Type B pancreatic cell (in vitro differentiated cells): ENCODE measurements at regions not wholly inside any gene's neighbourhood (a gene's known extent, or its start where the extent isn't known, plus 50 kb on each side); places are given as distances from the start of the nearest gene placed in this dataset.

Source experiments
- DNase-seq: peaks from one replicate; pipeline ENCODE4 v3.0.0; 2021; ENCODE audit warnings: mixed read lengths; ENCODE audit not compliant: unreplicated experiment; ENCODE audit errors: extremely low spot score
- H3K27ac Mint-ChIP-seq: 2 replicates; pipeline ENCODE4 v1.8.0; 2021; ENCODE audit warnings: mild to moderate bottlenecking, mixed read lengths
- H3K27me3 Mint-ChIP-seq: 2 replicates; pipeline ENCODE4 v1.8.0; 2021; ENCODE audit warnings: mixed read lengths
- H3K36me3 Mint-ChIP-seq: 2 replicates; pipeline ENCODE4 v1.8.0; 2021; ENCODE audit warnings: mixed read lengths
- H3K4me1 Mint-ChIP-seq: one replicate; pipeline ENCODE4 v1.8.0; 2021; ENCODE audit warnings: mixed read lengths; ENCODE audit not compliant: unreplicated experiment
- H3K4me3 Mint-ChIP-seq: 2 replicates; pipeline ENCODE4 v1.8.0; 2021; ENCODE audit warnings: mild to moderate bottlenecking, mixed read lengths
- H3K9me3 Mint-ChIP-seq: 2 replicates; pipeline ENCODE4 v1.8.0; 2021; ENCODE audit warnings: mixed read lengths
- CTCF ChIP-seq: fragments of 200-600 bp; sonication (generic); conservative IDR thresholded peaks from 2 replicates; pipeline ENCODE4 v1.5.0; 2021; ENCODE audit warnings: antibody characterized with exemption, mild to moderate bottlenecking

GRCh38 chr7:152514771-152515105 is 78.9 kb upstream of the KMT2C start:
- DNase-seq: no peak
- H3K27me3 Mint-ChIP-seq: no peaks in the 10 kb centered on the region
- H3K9me3 Mint-ChIP-seq: no peaks in the 10 kb centered on the region
- no peak for TF ChIP-seq CTCF
- H3K4me1 Mint-ChIP-seq: no peaks in the 10 kb centered on the region
- no peak overlapping the region for H3K4me3 Mint-ChIP-seq
- no peaks in the 10 kb centered on the region for H3K36me3 Mint-ChIP-seq
- no peak overlapping the region for H3K27ac Mint-ChIP-seq

DNA sequence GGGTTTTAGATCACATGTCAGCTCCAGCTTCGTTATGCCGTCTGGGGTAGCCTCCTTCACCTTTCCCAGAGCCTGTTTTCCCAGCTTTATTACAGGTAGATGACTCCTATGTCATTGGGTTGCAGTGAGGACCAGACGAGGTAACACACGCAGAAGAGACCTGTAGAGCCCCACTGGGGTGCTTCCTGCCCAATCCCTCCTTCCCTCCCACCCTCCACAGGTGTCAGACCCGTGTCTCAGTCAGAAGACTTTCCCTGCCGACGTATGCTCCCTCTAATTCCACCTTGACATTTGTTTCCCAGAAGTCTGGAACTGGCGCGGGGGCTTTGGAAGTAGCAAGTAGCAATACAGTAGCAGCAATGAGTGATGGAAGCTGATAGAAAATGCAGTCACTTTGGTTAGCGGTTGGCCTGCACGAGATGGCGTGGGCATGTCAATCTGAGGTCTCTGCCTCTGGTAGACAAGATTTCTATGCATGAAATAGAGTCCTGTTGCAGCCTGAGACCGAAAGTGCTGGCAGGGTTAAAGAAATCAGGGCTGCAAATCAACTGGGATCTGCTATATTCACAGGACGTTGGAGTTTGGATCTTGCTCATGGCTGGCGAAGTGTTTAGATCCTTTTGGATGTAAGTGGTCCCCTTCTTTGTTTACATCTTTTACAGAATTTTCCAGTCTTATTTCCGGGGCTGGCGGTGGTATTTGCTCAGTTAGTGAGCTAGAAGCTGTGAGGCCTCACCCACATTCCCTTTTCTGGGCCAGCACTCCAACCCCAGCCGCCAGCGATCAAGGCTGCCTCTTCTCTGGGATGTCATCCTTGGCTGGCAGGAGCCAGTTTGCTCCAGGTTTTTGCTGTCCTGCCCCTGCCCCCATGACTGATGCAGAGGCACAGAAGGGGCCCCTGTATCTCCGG is 78.3 kb upstream of the KMT2C start:
- no peak overlapping the region for H3K27ac Mint-ChIP-seq
- no peaks in the 10 kb centered on the region for H3K4me1 Mint-ChIP-seq
- no peak for TF ChIP-seq CTCF
- no peak for DNase-seq
- no peaks in the 10 kb centered on the region for H3K9me3 Mint-ChIP-seq
- no peaks in the 10 kb centered on the region for H3K27me3 Mint-ChIP-seq
- H3K36me3 Mint-ChIP-seq: no peaks in the 10 kb centered on the region
- H3K4me3 Mint-ChIP-seq: no peak overlapping the region

GRCh38 chr7:152512706-152513105 is 76.9 kb upstream of the KMT2C start:
- Mint-ChIP-seq H3K36me3 (no peaks in the 10 kb centered on the region), H3K27ac (no peak overlapping the region), H3K9me3 (no peaks in the 10 kb centered on the region), H3K27me3 (no peaks in the 10 kb centered on the region), H3K4me1 (no peaks in the 10 kb centered on the region), H3K4me3 (no peak overlapping the region)
- DNase-seq: no peak
- no peak for TF ChIP-seq CTCF

DNA sequence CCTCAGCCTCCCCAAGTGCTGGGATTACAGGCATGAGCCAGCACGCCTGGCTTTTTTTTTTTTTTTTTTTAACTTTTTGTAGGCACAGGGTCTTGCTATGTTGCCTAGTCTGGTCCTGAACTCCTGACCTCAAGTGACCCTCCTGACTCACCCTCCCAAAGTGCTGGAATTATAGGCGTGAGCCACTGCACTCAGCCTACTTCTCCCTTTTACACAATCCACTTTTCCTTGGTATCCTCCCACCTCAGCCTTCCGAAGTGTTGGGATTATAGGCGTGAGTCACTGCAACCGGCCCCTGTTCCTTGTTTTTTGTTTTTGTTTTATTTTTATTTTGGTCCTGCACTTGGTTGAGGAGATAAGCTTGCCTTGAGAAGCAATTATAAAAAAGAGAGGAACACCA is 75.9 kb upstream of the KMT2C start:
- no peak for TF ChIP-seq CTCF
- Mint-ChIP-seq H3K36me3 (no peaks in the 10 kb centered on the region), H3K9me3 (no peaks in the 10 kb centered on the region), H3K27ac (no peak overlapping the region), H3K4me3 (no peak overlapping the region), H3K27me3 (no peaks in the 10 kb centered on the region), H3K4me1 (no peaks in the 10 kb centered on the region)
- DNase-seq: no peak

DNA sequence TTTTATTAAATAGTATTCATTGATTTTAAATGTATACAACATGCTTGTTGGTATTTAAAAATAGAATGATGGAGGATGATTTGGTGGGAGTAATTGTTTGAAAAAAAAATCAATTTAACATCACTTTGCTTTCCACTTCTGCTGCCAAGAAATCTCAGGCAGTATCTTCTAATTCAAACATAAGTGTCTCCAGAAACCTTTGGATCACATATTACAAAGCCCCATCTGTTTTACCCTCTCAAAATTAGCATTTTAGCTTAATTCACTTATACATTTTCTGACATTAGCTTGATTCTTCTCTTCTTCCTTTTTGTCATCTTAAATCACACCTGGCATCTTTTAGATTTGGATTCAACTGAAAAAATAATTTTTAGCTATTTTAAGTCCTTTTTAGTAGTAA is 72.9 kb upstream of the KMT2C start:
- DNase-seq: no peak
- Mint-ChIP-seq H3K9me3 (no peaks in the 10 kb centered on the region), H3K4me3 (no peak overlapping the region), H3K27me3 (no peaks in the 10 kb centered on the region), H3K4me1 (no peaks in the 10 kb centered on the region), H3K27ac (no peak overlapping the region), H3K36me3 (no peaks in the 10 kb centered on the region)
- TF ChIP-seq CTCF: no peak
